Heart left ventricle (tissue), 13 donors: ENCODE measurements at regions not wholly inside any gene's neighbourhood (a gene's known extent, or its start where the extent isn't known, plus 50 kb on each side); places are given as distances from the start of the nearest gene placed in this dataset.

Experiments used
- CTCF ChIP-seq, 12 donors: fragments of 200-600 bp; sonication (generic) in 4 of 12; IDR thresholded peaks; one replicate each; pipeline versions ENCODE4 v1.5.0 to v1.8.0; 2018 to 2022; ENCODE audit warnings: antibody characterized with exemption in 12 of 12, mild to moderate bottlenecking in 5 of 12
- POLR2A ChIP-seq, 2 donors: fragments of 450-650 bp; IDR thresholded peaks; one replicate each; pipeline ENCODE4 v1.6.1; 2017; ENCODE audit warnings: antibody characterized with exemption in 2 of 2, mild to moderate bottlenecking in 2 of 2, moderate library complexity in 2 of 2
- donor health status: ischemic (EF 13 %, LVEDD 7.1; RV severe dilation, severe dysfunction).
- donor health status: DM: no; HTN: yes; CAD: no.
- donor health status: DM: no; HTN: no; CAD: no.
- donor health status: ischemic (EF 25% LVEDD 6.9; RV normal size, moderate dysfunction).
- donor health status: ischemic (EF 25% LVEDD 5.7; RV mildly dilated, moderate dysfunction).
- donor health status: ischemic (EF 35%, LVEDD 5.7; RV mildly dilated, moderate dysfunction).
- donor health status: nonischemic (EF 11% LVEDD 7.7; RV severe dilation, severe dysfunction).
- donor health status: DM: yes; HTN: yes; CAD: no.
- donor health status: PGD.
- donor health status: ischemic (EF 29% LVEDD 5.4; RV normal size, mild dysfunction).
- donor health status: nonischemic (EF 23%, LVEDD 6.1; RV moderate dilation, normal function).

GRCh38 chr6:167731731-167732422 is 94.8 kb upstream of the AFDN start:
- TF ChIP-seq POLR2A (IDR thresholded peaks at IDR 0.05) = no peak
- TF ChIP-seq CTCF (IDR thresholded peaks at IDR 0.05) = no peak
